ENCODE measurements at regions not wholly inside any gene's neighbourhood (a gene's known extent, or its start where the extent isn't known, plus 50 kb on each side); places are given as distances from the start of the nearest gene placed in this dataset.
"Not testable (repeated sequence)": the region's sequence is repeated elsewhere in the genome, so short reads cannot be mapped to it uniquely, and the experiment has no call there.

- Histone ChIP-seq H3K27me3 (ENCODE audit: control insufficient read depth, insufficient read depth, low read length) (no peaks in the 10 kb centered on the region), H3K4me3 (ENCODE audit: low read length) (no peak overlapping the region), H3K9me3 (ENCODE audit: control insufficient read depth, low read depth, low read length) (no peaks in the 10 kb centered on the region), H3K27ac (ENCODE audit: low read length) (no peak overlapping the region), H3K4me1 (ENCODE audit: control insufficient read depth, low read depth, low read length) (no peaks in the 10 kb centered on the region), H3K9ac (ENCODE audit: low read length) (no peak overlapping the region), H3K36me3 (ENCODE audit: control insufficient read depth, low read depth, low read length) (no peaks in the 10 kb centered on the region)
Measured at GRCh38 chr10:118805146-118805545, 50.4 kb upstream of the CACUL1 start.

DNA sequence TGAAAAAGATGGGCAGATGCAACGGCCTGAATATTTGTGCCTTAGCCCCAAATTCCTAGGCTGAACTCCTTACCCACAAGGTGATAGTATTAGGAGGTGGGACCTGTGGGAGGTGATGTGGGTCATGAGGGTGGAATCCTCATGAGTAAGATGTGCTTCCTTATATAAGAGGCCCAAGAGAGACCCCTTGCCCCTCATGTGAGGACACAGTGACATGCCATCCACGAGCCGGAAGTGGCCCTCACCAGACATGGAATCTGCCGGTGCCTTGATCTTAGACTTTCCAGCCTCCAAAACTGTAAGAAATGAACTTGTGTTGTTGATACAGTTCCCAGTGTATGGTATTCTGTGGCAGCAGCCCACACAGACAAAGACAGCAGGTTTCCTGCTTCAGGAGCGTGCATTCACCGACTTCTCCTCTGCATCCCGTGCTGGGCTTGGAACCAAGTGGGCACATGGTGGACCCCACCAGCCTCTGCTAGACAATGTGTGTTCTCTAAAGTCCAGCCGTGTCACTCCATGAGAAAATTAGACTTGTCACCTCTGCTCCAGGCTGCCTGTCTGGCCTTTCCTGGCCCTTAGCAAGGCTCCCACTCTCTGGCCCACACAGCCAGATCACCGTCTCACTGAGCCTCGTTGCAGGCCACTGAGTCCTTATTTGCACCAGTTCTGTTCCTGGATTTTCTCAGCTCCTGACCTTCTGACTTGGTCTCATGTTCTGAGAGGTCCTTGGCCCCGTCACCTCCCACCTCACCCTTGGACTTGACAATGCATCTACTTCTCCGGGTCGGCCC is 52.9 kb upstream of the CACUL1 start:
- Histone ChIP-seq H3K27me3 (ENCODE audit: control insufficient read depth, insufficient read depth, low read length) (no peaks in the 10 kb centered on the region), H3K9me3 (ENCODE audit: control insufficient read depth, low read depth, low read length) (no peaks in the 10 kb centered on the region), H3K27ac (ENCODE audit: low read length) (no peak overlapping the region), H3K4me3 (ENCODE audit: low read length) (no peak overlapping the region), H3K9ac (ENCODE audit: low read length) (no peak overlapping the region), H3K36me3 (ENCODE audit: control insufficient read depth, low read depth, low read length) (no peaks in the 10 kb centered on the region), H3K4me1 (ENCODE audit: control insufficient read depth, low read depth, low read length) (no peaks in the 10 kb centered on the region)

- Histone ChIP-seq H3K4me1 (ENCODE audit: control insufficient read depth, low read depth, low read length) (no peaks in the 10 kb centered on the region), H3K9ac (ENCODE audit: low read length) (no peak overlapping the region), H3K36me3 (ENCODE audit: control insufficient read depth, low read depth, low read length) (no peaks in the 10 kb centered on the region), H3K9me3 (ENCODE audit: control insufficient read depth, low read depth, low read length) (no peaks in the 10 kb centered on the region), H3K4me3 (ENCODE audit: low read length) (no peak overlapping the region), H3K27me3 (ENCODE audit: control insufficient read depth, insufficient read depth, low read length) (no peaks in the 10 kb centered on the region), H3K27ac (ENCODE audit: low read length) (no peak overlapping the region)
Measured at GRCh38 chr10:118808601-118809356, 54.0 kb upstream of the CACUL1 start.

DNA sequence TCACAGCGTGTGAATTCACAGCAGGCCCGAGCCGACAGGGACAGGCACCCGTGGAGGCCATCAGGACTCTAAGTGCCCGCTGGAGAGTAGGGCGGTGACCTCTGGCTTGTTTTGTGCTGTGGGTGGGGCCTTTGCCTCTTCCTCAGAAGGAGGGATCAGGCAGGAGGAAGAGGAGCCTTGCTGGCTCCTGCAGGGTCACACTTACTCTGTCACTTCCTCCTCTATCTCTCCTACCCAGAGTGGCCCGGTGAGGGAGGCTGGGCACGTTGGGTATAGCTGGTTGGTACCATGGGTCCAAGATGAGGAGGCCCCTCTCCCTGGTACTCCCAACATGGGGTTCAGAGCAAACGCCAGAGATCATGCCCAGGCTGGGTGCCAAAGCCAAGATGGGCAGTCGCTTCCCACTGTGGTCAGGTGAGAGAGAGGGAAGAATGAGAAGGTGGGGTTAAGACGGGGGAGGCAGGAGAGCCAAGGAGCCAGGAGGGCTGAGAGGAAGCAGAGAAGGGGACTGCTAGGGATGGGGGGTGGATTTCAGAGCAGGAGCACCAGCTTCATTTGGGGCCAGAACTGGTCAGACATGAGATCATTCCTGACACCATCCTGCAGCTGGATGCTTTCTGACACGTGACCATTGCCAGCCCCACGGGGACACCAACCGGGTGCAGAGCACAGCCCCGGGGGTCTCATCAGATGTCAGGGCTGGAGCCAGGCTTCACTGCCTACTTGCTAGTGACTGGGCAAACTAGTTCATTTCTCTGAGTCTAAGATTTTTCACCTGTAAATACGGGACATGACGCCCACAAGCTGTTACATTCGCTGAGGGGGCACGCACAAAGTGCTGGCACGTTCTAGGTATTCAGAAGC is 54.8 kb upstream of the CACUL1 start:
- H3K27ac ChIP-seq (ENCODE audit: low read length), result no peak overlapping the region
- no peak overlapping the region for H3K9ac ChIP-seq (ENCODE audit: low read length)
- H3K36me3 ChIP-seq (ENCODE audit: control insufficient read depth, low read depth, low read length), result no peaks in the 10 kb centered on the region
- H3K9me3 ChIP-seq (ENCODE audit: control insufficient read depth, low read depth, low read length), result no peaks in the 10 kb centered on the region
- no peaks in the 10 kb centered on the region for H3K4me1 ChIP-seq (ENCODE audit: control insufficient read depth, low read depth, low read length)
- H3K27me3 ChIP-seq (ENCODE audit: control insufficient read depth, insufficient read depth, low read length), result no peaks in the 10 kb centered on the region
- H3K4me3 ChIP-seq (ENCODE audit: low read length), result no peak overlapping the region

DNA sequence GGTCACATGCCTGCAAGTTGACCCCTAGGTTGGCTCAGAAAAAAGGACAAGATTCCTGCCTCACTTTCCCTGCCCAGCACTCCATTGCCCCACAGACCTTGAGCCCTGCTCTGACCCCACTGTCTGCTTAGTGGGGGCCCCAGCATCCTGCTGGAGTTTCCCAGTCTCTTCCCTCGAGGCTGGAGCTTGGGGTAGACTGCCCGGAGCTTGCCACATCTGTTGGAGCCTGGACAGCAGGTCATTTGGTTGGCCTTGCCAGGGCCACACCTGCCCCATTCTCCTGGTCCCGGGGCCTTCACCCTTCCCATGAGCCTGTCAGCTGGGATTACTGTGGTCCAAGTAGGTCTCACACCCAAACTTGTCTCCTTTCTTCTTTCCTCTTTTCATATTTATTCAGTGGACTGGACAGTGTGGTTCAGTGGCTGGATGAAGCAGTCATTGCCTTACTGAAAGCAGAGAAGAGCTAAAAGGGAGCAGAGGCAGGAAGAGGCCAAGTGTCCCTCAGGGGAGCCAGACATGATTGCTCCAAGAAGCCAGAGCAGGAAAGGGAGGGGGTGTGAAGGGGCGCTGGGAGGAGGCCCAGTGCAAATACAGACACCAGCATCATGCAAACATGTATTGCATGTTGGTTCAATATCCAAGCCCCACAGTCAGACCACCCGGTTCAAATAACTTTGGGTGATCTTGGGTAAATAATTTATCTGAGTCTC is 56.2 kb upstream of the CACUL1 start:
- H3K27me3 ChIP-seq (ENCODE audit: control insufficient read depth, insufficient read depth, low read length), result no peaks in the 10 kb centered on the region
- no peaks in the 10 kb centered on the region for H3K36me3 ChIP-seq (ENCODE audit: control insufficient read depth, low read depth, low read length)
- H3K4me3 ChIP-seq (ENCODE audit: low read length), result no peak overlapping the region
- no peak overlapping the region for H3K27ac ChIP-seq (ENCODE audit: low read length)
- H3K9me3 ChIP-seq (ENCODE audit: control insufficient read depth, low read depth, low read length), result no peaks in the 10 kb centered on the region
- H3K9ac ChIP-seq (ENCODE audit: low read length), result no peak overlapping the region
- H3K4me1 ChIP-seq (ENCODE audit: control insufficient read depth, low read depth, low read length), result no peaks in the 10 kb centered on the region

DNA sequence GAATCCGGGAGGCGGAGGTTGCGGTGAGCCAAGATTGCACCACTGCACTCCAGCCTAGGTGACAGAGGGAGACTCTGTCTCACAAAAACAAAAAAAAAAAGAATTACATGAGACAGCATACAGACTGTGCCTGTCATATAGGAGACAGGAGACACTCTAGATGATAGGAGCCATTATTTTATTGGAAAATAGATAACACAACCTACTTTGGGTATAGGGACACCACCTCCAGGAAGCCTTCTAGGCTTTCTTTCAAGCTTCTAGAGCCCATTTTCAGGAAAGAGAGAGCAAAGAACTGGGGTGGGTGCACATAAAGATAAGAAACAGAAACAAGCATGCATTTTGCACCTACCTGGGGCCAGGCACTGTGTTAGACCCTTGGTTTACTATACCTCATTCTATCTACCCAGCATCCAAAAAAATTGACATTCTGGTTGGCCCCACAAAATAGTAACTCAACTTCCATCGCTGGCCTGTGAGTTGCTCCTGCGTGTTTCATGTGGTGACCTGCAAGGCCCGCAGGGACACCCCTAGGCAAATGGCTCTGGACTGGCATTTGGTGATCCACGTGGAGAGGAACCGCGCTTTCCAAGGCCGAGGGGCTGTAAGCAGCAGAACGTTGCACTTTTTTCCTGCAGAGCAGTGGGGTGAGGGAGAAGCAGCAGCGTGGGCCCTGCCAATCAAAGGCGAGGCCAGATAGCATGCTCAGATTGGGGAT is 57.1 kb upstream of the CACUL1 start:
- Histone ChIP-seq H3K27ac (ENCODE audit: low read length) (no peak overlapping the region), H3K4me3 (ENCODE audit: low read length) (no peak overlapping the region), H3K9ac (ENCODE audit: low read length) (no peak overlapping the region), H3K9me3 (ENCODE audit: control insufficient read depth, low read depth, low read length) (no peaks in the 10 kb centered on the region), H3K36me3 (ENCODE audit: control insufficient read depth, low read depth, low read length) (no peaks in the 10 kb centered on the region), H3K4me1 (ENCODE audit: control insufficient read depth, low read depth, low read length) (no peaks in the 10 kb centered on the region), H3K27me3 (ENCODE audit: control insufficient read depth, insufficient read depth, low read length) (no peaks in the 10 kb centered on the region)

DNA sequence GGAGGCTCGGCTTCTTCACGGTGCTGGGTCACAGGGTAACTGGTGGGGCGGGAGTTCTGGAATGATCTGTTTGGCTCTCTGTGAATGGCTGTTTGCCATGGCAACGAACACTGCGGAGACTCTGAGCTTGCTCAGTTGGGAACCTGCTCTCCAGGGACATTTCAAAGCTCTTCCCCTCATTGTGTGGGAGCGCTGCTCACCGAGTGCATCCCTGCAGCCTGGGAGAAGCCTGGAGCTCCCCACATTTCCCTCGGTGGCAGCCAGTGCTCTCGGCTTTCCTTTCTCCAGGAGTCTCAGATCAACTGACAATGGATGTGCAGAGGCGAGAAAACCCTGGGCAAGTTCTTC is 57.6 kb upstream of the CACUL1 start:
- Histone ChIP-seq H3K9me3 (ENCODE audit: control insufficient read depth, low read depth, low read length) (no peaks in the 10 kb centered on the region), H3K4me3 (ENCODE audit: low read length) (no peak overlapping the region), H3K36me3 (ENCODE audit: control insufficient read depth, low read depth, low read length) (no peaks in the 10 kb centered on the region), H3K9ac (ENCODE audit: low read length) (no peak overlapping the region), H3K27me3 (ENCODE audit: control insufficient read depth, insufficient read depth, low read length) (no peaks in the 10 kb centered on the region), H3K4me1 (ENCODE audit: control insufficient read depth, low read depth, low read length) (no peaks in the 10 kb centered on the region), H3K27ac (ENCODE audit: low read length) (no peak overlapping the region)

GRCh38 chr10:118813001-118813400 is 58.2 kb upstream of the CACUL1 start:
- not testable (repeated sequence) for H3K4me1 ChIP-seq (ENCODE audit: control insufficient read depth, low read depth, low read length); H3K36me3 ChIP-seq (ENCODE audit: control insufficient read depth, low read depth, low read length); H3K27me3 ChIP-seq (ENCODE audit: control insufficient read depth, insufficient read depth, low read length); H3K4me3 ChIP-seq (ENCODE audit: low read length); H3K9ac ChIP-seq (ENCODE audit: low read length); H3K27ac ChIP-seq (ENCODE audit: low read length); H3K9me3 ChIP-seq (ENCODE audit: control insufficient read depth, low read depth, low read length)

GRCh38 chr10:118816471-118817168 is 61.9 kb upstream of the CACUL1 start:
- Histone ChIP-seq H3K4me1 (ENCODE audit: control insufficient read depth, low read depth, low read length) (no peaks in the 10 kb centered on the region), H3K27me3 (ENCODE audit: control insufficient read depth, insufficient read depth, low read length) (no peaks in the 10 kb centered on the region), H3K4me3 (ENCODE audit: low read length) (no peak overlapping the region), H3K36me3 (ENCODE audit: control insufficient read depth, low read depth, low read length) (no peaks in the 10 kb centered on the region), H3K27ac (ENCODE audit: low read length) (no peak overlapping the region), H3K9ac (ENCODE audit: low read length) (no peak overlapping the region), H3K9me3 (ENCODE audit: control insufficient read depth, low read depth, low read length) (no peaks in the 10 kb centered on the region)

GRCh38 chr10:118817328-118818068 is 62.7 kb upstream of the CACUL1 start:
- H3K27me3 ChIP-seq (ENCODE audit: control insufficient read depth, insufficient read depth, low read length), result no peaks in the 10 kb centered on the region
- no peak overlapping the region for H3K4me3 ChIP-seq (ENCODE audit: low read length)
- H3K36me3 ChIP-seq (ENCODE audit: control insufficient read depth, low read depth, low read length), result no peaks in the 10 kb centered on the region
- H3K27ac ChIP-seq (ENCODE audit: low read length), result no peak overlapping the region
- H3K4me1 ChIP-seq (ENCODE audit: control insufficient read depth, low read depth, low read length), result no peaks in the 10 kb centered on the region
- no peaks in the 10 kb centered on the region for H3K9me3 ChIP-seq (ENCODE audit: control insufficient read depth, low read depth, low read length)
- H3K9ac ChIP-seq (ENCODE audit: low read length), result no peak overlapping the region
